ENCODE measurements at regions not wholly inside any gene's neighbourhood (a gene's known extent, or its start where the extent isn't known, plus 50 kb on each side); places are given as distances from the start of the nearest gene placed in this dataset.

DNA sequence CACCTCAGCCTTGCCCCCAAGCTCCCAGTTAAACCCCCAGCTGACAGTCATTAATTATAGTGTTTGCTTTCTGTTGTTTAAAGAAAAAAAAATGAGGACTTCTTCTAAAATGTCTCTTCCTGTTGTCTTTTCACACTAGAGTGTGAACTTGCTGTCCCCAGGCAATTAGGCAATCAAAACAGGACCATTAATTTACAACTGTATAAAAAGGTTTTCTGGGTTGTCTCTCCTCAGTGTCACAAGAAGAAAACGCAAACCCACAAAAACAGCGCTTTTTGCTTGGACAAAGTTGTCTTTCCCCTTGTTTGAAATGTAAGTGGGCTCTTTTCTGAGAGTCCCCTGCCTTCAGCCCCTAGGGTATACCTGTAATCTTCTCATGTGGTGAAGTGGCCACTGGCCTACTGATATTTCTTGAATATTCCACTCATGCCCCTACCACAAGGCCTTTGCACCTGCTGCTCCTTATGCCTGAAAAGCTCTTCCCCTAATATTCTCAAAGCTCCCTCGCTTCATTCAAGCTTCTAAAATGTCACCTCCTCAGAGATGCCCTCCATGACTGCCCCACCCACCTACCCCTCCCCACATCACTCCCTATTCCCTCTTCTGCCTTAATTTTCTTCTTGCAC is 158.9 kb upstream of the PWP1 start:
- Mint-ChIP-seq H3K36me3 (ENCODE audit: low read depth) (no peaks in the 10 kb centered on the region), H3K9me3 (peaks cover 5% of the 10 kb centered on the region; the same call in 1 of the 2 replicates), H3K4me3 (no peak overlapping the region), H3K27me3 (ENCODE audit: insufficient read depth) (no peaks in the 10 kb centered on the region), H3K4me1 (ENCODE audit: low read depth) (no peaks in the 10 kb centered on the region), H3K27ac (no peak overlapping the region)
- no peak for DNase-seq
- TF ChIP-seq, protein P1, sequence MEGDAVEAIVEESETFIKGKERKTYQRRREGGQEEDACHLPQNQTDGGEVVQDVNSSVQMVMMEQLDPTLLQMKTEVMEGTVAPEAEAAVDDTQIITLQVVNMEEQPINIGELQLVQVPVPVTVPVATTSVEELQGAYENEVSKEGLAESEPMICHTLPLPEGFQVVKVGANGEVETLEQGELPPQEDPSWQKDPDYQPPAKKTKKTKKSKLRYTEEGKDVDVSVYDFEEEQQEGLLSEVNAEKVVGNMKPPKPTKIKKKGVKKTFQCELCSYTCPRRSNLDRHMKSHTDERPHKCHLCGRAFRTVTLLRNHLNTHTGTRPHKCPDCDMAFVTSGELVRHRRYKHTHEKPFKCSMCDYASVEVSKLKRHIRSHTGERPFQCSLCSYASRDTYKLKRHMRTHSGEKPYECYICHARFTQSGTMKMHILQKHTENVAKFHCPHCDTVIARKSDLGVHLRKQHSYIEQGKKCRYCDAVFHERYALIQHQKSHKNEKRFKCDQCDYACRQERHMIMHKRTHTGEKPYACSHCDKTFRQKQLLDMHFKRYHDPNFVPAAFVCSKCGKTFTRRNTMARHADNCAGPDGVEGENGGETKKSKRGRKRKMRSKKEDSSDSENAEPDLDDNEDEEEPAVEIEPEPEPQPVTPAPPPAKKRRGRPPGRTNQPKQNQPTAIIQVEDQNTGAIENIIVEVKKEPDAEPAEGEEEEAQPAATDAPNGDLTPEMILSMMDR (IDR thresholded peaks at IDR 0.05), result no peak

DNA sequence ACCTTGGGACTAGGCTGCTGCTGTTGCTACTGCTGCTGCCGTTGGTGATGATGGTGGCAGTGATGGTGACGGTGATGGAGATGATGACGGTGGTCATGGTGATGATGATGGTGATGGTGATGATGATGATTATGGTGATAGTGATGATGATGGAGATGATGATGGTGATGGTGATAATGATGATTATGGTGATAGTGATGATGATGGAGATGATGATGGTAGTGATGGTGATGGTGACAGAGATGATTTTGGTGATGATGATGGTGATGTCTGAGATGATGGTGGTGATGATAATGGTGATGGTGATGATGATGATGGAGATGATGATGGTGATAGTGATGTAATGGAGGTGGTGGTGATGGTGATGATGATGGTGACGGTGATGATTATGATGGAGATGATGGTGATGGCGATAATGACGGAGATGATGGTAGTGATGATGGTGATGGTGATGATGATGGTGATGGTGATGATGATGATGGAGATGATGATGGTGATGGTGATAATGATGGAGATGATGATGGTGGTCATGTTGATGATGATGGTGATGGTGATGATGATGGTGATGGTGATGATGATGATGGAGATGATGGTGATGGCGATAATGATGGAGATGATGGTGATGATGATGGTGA is 156.8 kb upstream of the PWP1 start:
- Mint-ChIP-seq H3K4me3 (no peak overlapping the region), H3K36me3 (ENCODE audit: low read depth) (no peaks in the 10 kb centered on the region), H3K9me3 (peaks cover 8% of the 10 kb centered on the region; the same call in 1 of the 2 replicates), H3K27ac (no peak overlapping the region), H3K4me1 (ENCODE audit: low read depth) (no peaks in the 10 kb centered on the region), H3K27me3 (ENCODE audit: insufficient read depth) (no peaks in the 10 kb centered on the region)
- TF ChIP-seq, protein P1 (IDR thresholded peaks at IDR 0.05), result no peak
- DNase-seq, result no peak

DNA sequence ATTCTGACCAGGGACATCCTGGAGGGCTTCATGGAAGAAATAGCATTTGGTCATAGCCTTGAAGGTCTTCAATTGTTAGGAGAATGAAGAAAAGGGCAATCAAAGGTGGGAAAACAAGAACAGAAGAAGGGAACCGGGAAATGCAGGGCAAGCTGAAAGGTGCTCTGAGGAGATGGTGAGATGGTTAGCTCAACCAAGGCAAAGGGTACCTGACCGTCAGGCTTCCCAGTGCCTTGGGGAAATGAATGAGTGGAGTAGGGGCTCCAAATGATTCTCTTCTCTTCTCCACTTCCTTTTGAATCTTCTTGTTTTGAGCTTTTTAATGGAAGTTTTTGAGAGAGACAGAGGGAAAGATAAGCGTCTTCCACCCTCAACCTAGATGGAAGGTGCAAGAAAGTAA is 155.6 kb upstream of the PWP1 start:
- peaks cover 12% of the 10 kb centered on the region for H3K9me3 Mint-ChIP-seq
- no peak for DNase-seq
- no peak overlapping the region for H3K27ac Mint-ChIP-seq
- TF ChIP-seq, protein P1 (IDR thresholded peaks at IDR 0.05), result no peak
- no peak overlapping the region for H3K4me3 Mint-ChIP-seq
- H3K4me1 Mint-ChIP-seq (ENCODE audit: low read depth), result no peaks in the 10 kb centered on the region
- no peaks in the 10 kb centered on the region for H3K27me3 Mint-ChIP-seq (ENCODE audit: insufficient read depth)
- H3K36me3 Mint-ChIP-seq (ENCODE audit: low read depth), result no peaks in the 10 kb centered on the region

DNA sequence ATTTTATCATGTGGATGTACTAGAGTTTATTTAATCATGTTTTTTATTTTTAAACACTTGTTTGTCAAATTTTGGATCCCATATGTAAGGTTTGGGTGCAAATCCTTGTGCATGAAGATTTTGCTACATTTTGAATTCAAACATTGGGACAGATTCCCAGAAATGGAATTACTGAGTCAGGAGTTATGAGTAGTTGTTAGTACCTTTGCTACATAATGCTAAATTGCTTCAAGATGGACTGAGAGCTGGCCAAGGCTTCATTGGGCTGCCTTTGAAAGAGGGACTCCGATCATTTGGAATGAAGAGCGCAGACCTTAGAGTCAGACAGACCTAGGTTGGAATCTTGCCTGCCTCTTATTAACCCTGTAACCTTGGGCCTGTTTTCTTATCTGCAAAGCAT is 154.9 kb upstream of the PWP1 start:
- H3K27ac Mint-ChIP-seq, result no peak overlapping the region
- H3K4me3 Mint-ChIP-seq, result no peak overlapping the region
- H3K27me3 Mint-ChIP-seq (ENCODE audit: insufficient read depth), result no peaks in the 10 kb centered on the region
- H3K9me3 Mint-ChIP-seq, result peaks cover 12% of the 10 kb centered on the region
- TF ChIP-seq, protein P1 (IDR thresholded peaks at IDR 0.05), result no peak
- no peaks in the 10 kb centered on the region for H3K36me3 Mint-ChIP-seq (ENCODE audit: low read depth)
- DNase-seq, result no peak
- H3K4me1 Mint-ChIP-seq (ENCODE audit: low read depth), result no peaks in the 10 kb centered on the region

DNA sequence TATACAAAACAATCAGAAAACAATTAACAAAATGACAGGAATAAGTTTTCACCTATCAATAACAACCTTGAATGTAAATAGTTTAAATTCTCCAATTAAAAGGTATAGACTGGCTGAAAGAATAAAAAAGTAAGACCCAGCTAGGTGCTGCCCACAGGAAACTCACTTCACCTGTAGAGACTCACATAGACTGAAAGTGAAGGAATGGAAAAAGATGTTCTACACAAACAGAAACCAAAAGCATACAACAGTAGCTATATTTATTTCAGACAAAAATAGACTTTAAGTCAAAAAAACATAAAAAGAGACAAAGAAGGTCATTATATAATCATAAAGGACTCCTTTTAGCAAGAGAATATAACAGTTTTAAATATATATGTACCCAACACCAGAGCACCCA is 152.4 kb upstream of the PWP1 start:
- DNase-seq, result no peak
- TF ChIP-seq, protein P1 (IDR thresholded peaks at IDR 0.05), result no peak
- no peaks in the 10 kb centered on the region for H3K36me3 Mint-ChIP-seq (ENCODE audit: low read depth)
- H3K27ac Mint-ChIP-seq, result no peak overlapping the region
- H3K9me3 Mint-ChIP-seq, result peaks cover 7% of the 10 kb centered on the region
- no peaks in the 10 kb centered on the region for H3K4me1 Mint-ChIP-seq (ENCODE audit: low read depth)
- no peak overlapping the region for H3K4me3 Mint-ChIP-seq
- H3K27me3 Mint-ChIP-seq (ENCODE audit: insufficient read depth), result no peaks in the 10 kb centered on the region
